ENCODE measurements at regions not wholly inside any gene's neighbourhood (a gene's known extent, or its start where the extent isn't known, plus 50 kb on each side); places are given as distances from the start of the nearest gene placed in this dataset.

DNA sequence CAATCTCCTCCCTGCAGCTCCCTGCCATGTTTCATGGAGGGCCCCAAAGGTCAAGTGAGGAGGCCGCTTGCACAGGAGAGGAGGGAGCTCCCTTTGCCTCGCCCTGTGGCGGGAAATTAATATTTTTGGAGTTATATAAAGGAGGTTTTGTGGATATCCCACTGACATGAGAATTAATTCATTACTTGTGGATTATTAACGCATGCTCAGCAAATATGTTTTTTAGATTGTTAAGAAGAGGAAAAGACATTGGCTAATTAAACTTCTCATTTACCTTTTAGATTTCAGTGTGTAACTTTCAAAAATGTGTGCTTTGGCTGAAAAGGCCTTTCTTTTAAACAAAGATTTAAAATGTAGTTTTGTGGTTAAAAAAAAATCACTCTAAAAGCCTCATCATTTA lies 474.0 kb downstream of the SOCS6 start:
- TF ChIP-seq FOXP2 (optimal IDR thresholded peaks at IDR 0.05; ENCODE audit: borderline replicate concordance, extremely low read depth, extremely low read length, insufficient read depth) (no peak), TAF1 (IDR thresholded peaks at IDR 0.05; ENCODE audit: borderline replicate concordance, insufficient read depth, low read length) (no peak), POLR2AphosphoS5 (IDR thresholded peaks at IDR 0.05; ENCODE audit: low read depth, low read length) (no peak), SIN3A (IDR thresholded peaks at IDR 0.05; ENCODE audit: borderline replicate concordance, insufficient read depth, low read length) (no peak)
- TF ChIP-seq, protein P1, sequence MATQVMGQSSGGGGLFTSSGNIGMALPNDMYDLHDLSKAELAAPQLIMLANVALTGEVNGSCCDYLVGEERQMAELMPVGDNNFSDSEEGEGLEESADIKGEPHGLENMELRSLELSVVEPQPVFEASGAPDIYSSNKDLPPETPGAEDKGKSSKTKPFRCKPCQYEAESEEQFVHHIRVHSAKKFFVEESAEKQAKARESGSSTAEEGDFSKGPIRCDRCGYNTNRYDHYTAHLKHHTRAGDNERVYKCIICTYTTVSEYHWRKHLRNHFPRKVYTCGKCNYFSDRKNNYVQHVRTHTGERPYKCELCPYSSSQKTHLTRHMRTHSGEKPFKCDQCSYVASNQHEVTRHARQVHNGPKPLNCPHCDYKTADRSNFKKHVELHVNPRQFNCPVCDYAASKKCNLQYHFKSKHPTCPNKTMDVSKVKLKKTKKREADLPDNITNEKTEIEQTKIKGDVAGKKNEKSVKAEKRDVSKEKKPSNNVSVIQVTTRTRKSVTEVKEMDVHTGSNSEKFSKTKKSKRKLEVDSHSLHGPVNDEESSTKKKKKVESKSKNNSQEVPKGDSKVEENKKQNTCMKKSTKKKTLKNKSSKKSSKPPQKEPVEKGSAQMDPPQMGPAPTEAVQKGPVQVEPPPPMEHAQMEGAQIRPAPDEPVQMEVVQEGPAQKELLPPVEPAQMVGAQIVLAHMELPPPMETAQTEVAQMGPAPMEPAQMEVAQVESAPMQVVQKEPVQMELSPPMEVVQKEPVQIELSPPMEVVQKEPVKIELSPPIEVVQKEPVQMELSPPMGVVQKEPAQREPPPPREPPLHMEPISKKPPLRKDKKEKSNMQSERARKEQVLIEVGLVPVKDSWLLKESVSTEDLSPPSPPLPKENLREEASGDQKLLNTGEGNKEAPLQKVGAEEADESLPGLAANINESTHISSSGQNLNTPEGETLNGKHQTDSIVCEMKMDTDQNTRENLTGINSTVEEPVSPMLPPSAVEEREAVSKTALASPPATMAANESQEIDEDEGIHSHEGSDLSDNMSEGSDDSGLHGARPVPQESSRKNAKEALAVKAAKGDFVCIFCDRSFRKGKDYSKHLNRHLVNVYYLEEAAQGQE (IDR thresholded peaks at IDR 0.05; ENCODE audit: insufficient read depth in 1 of 2, low read depth in 2 of 2, low read length in 2 of 2), result no peak

DNA sequence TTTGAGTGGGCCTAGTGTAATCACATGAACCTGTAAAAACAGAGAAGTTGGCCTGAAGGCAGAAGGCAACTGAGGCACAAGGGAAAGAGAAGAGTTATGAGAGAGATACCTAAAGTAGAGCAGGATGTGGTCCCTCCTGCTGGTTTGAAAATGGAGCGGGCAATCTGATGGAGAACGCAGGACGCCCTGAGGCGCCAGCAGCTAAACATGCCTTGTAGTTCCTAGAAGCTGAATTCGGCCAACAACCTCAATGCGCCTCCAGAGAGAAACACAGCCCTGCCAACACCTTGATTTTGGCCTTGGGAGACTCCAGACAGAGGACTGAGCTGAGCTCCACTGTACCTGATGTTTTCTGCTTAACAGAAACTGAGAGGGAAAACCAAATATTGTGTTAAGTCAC lies 469.9 kb downstream of the SOCS6 start:
- TF ChIP-seq, protein P1 (IDR thresholded peaks at IDR 0.05; ENCODE audit: insufficient read depth in 1 of 2, low read depth in 2 of 2, low read length in 2 of 2), result no peak
- no peak for TF ChIP-seq SIN3A (IDR thresholded peaks at IDR 0.05; ENCODE audit: borderline replicate concordance, insufficient read depth, low read length)
- TF ChIP-seq POLR2AphosphoS5 (IDR thresholded peaks at IDR 0.05; ENCODE audit: low read depth, low read length), result no peak
- TF ChIP-seq TAF1 (IDR thresholded peaks at IDR 0.05; ENCODE audit: borderline replicate concordance, insufficient read depth, low read length), result no peak
- no peak for TF ChIP-seq FOXP2 (optimal IDR thresholded peaks at IDR 0.05; ENCODE audit: borderline replicate concordance, extremely low read depth, extremely low read length, insufficient read depth)

DNA sequence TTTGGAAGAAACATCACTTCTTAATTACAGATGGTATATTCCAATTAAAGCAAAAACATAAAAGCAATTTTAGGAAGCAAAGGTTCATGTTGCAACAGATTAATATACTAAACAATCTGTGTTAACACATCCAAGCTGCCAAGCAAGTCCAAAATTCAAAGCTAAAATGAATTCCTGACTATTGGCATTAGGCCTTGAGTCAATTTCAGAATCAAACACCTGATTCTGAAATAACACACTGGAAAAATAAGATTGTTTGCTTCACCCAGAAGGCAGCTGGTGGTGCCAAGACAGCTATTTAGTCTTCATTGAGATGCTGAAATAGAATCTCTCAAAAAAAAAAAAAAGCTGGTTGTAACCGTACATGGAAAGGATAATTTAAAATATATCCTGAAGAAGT lies 465.6 kb downstream of the SOCS6 start:
- TF ChIP-seq FOXP2 (optimal IDR thresholded peaks at IDR 0.05; ENCODE audit: borderline replicate concordance, extremely low read depth, extremely low read length, insufficient read depth) (no peak), SIN3A (IDR thresholded peaks at IDR 0.05; ENCODE audit: borderline replicate concordance, insufficient read depth, low read length) (no peak), POLR2AphosphoS5 (IDR thresholded peaks at IDR 0.05; ENCODE audit: low read depth, low read length) (no peak), TAF1 (IDR thresholded peaks at IDR 0.05; ENCODE audit: borderline replicate concordance, insufficient read depth, low read length) (no peak)
- TF ChIP-seq, protein P1 (IDR thresholded peaks at IDR 0.05; ENCODE audit: insufficient read depth in 1 of 2, low read depth in 2 of 2, low read length in 2 of 2), result no peak

DNA sequence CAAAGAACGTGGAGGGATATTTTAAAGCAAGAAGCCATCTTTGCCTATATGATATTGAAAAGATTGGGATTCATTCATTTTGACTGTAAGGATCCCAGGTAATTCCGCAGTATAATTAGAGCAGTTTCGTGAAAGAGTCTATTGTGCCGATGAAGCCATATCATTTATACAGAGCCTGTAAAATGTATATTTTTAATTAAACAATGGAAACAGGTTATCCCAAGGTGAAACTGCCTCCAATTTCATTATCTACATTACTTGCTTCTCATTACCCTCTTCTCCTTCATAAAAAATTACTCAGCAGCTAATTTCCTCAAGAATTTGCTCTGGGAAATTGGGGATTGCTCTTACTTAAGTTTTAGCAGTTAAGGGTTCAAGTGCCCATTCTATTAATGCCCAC lies 444.1 kb downstream of the SOCS6 start:
- TF ChIP-seq, protein P1 (IDR thresholded peaks at IDR 0.05; ENCODE audit: insufficient read depth in 1 of 2, low read depth in 2 of 2, low read length in 2 of 2), result no peak
- TF ChIP-seq TAF1 (IDR thresholded peaks at IDR 0.05; ENCODE audit: borderline replicate concordance, insufficient read depth, low read length) (no peak), SIN3A (IDR thresholded peaks at IDR 0.05; ENCODE audit: borderline replicate concordance, insufficient read depth, low read length) (no peak), POLR2AphosphoS5 (IDR thresholded peaks at IDR 0.05; ENCODE audit: low read depth, low read length) (no peak), FOXP2 (optimal IDR thresholded peaks at IDR 0.05; ENCODE audit: borderline replicate concordance, extremely low read depth, extremely low read length, insufficient read depth) (no peak)

DNA sequence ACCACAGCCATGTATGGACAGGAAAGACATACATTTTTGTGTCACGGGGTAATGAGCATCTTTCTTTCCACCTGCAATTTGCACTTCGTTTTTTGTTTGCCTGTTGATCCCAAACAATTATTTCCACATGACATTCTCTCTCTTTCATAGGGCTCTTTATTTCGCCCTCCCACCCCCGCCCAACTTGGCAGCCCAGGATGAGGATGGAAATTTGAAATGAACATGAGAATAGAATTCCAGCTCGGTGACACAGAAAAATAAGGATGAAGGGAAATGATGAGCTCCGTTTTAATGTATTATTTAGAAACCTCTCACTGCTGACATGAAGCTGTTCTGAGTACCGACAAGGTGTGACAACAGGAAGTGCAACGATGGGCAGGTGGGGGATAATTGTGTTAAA lies 443.3 kb downstream of the SOCS6 start:
- TF ChIP-seq TAF1 (IDR thresholded peaks at IDR 0.05; ENCODE audit: borderline replicate concordance, insufficient read depth, low read length), result no peak
- no peak for TF ChIP-seq FOXP2 (optimal IDR thresholded peaks at IDR 0.05; ENCODE audit: borderline replicate concordance, extremely low read depth, extremely low read length, insufficient read depth)
- TF ChIP-seq, protein P1 (IDR thresholded peaks at IDR 0.05; ENCODE audit: insufficient read depth in 1 of 2, low read depth in 2 of 2, low read length in 2 of 2), result no peak
- no peak for TF ChIP-seq SIN3A (IDR thresholded peaks at IDR 0.05; ENCODE audit: borderline replicate concordance, insufficient read depth, low read length)
- TF ChIP-seq POLR2AphosphoS5 (IDR thresholded peaks at IDR 0.05; ENCODE audit: low read depth, low read length), result no peak

All from PFSK-1 (cell line).